ENCODE measurements at regions not wholly inside any gene's neighbourhood (a gene's known extent, or its start where the extent isn't known, plus 50 kb on each side); places are given as distances from the start of the nearest gene placed in this dataset.

DNA sequence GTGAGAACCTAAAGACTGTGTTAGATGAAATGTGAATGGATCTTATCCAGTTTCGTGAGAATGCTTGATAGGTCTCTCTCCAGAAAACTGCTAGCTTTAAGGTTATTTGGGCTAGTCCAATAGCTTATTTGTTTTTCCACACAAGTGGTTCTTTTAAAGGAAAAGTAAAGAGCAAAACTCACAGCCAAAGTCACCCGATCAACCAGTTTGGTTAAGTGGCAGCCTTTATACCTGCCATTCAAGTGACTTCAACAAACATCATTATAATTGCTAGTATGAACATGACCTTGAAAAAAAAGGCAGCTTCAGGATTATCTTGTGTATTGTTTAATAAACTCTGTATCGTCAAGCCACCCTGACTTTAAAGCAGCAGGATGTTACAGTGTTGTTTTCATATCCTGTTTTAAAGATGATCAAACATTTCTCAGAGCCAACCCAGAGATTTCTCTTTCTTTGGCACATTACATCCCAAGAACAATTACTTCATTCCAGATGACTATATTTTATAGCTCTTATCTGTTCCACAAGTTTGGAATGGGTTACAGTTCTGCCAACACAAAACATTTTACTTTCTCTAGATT lies 253.4 kb downstream of the EPHA7 start:
- Histone ChIP-seq H3K4me2 (ENCODE audit: control insufficient read depth, extremely low read depth, insufficient read depth, low read depth, low read length) (no peak overlapping the region), H3K79me2 (ENCODE audit: control insufficient read depth, insufficient read depth, low read length) (no peaks in the 10 kb centered on the region), H2AFZ (ENCODE audit: control insufficient read depth, low read length) (no peak overlapping the region), H3K36me3 (ENCODE audit: control insufficient read depth in 2 of 2, extremely low read depth in 1 of 2, insufficient read depth in 2 of 2, low read length in 2 of 2) (no peaks in the 10 kb centered on the region), H3K4me3 (ENCODE audit: control insufficient read depth in 2 of 3, extremely low read depth in 1 of 3, insufficient read depth in 2 of 3, low read depth in 1 of 3, low read length in 3 of 3) (no peak overlapping the region), H3K27ac (ENCODE audit: control insufficient read depth, insufficient read depth, low read length) (no peak overlapping the region), H3K27me3 (ENCODE audit: control insufficient read depth, extremely low read depth, insufficient read depth, low read length) (no peaks in the 10 kb centered on the region), H3K4me1 (ENCODE audit: control insufficient read depth, extremely low read depth, insufficient read depth, low read length) (no peaks in the 10 kb centered on the region), H4K20me1 (ENCODE audit: control insufficient read depth, extremely low read depth, insufficient read depth, low read length) (no peaks in the 10 kb centered on the region), H3K9me1 (ENCODE audit: control insufficient read depth, extremely low read depth, insufficient read depth, low read length) (no peaks in the 10 kb centered on the region), H3K9ac (ENCODE audit: control insufficient read depth, extremely low read depth, insufficient read depth, low read length) (no peak overlapping the region), H3K9me3 (ENCODE audit: control insufficient read depth, low read depth, low read length) (no peaks in the 10 kb centered on the region)
- FAIRE-seq (no peak), DNase-seq (ENCODE audit: low read depth, low spot score) (no peak)
- dilution Hi-C loops (cut with MboI; ENCODE audit: extremely low pct_ligation_motif_present, low sequenced_read_pairs), result no loop called here
- TF ChIP-seq EZH2 (IDR thresholded peaks at IDR 0.05; ENCODE audit: low read length), result no peak
- TF ChIP-seq, protein P1, sequence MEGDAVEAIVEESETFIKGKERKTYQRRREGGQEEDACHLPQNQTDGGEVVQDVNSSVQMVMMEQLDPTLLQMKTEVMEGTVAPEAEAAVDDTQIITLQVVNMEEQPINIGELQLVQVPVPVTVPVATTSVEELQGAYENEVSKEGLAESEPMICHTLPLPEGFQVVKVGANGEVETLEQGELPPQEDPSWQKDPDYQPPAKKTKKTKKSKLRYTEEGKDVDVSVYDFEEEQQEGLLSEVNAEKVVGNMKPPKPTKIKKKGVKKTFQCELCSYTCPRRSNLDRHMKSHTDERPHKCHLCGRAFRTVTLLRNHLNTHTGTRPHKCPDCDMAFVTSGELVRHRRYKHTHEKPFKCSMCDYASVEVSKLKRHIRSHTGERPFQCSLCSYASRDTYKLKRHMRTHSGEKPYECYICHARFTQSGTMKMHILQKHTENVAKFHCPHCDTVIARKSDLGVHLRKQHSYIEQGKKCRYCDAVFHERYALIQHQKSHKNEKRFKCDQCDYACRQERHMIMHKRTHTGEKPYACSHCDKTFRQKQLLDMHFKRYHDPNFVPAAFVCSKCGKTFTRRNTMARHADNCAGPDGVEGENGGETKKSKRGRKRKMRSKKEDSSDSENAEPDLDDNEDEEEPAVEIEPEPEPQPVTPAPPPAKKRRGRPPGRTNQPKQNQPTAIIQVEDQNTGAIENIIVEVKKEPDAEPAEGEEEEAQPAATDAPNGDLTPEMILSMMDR (optimal IDR thresholded peaks at IDR 0.05 in 1 of 3, IDR thresholded peaks at IDR 0.05 in 1 of 3, conservative IDR thresholded peaks at IDR 0.05 in 1 of 3; ENCODE audit: extremely low read depth in 1 of 3, insufficient read depth in 2 of 3, low read length in 3 of 3), result no peak

DNA sequence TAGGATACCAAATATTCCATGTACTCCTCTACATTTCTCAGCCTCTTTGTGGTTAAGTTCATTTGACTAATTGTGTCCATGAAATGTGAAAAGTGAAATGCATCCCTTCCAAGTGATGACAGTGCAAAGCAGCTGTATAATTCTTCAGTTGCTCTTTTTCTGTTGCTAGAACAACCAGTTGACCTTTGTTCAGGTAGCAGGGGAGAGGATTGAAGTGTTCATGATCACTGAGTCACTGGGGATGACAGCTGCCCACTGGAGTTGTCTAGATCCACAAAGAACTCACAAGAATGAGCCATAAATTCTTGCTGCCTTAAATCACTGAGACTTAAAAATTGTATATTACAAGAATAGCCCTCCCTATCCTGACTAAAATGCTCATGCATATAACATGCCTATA lies 254.6 kb downstream of the EPHA7 start:
- Histone ChIP-seq H3K79me2 (ENCODE audit: control insufficient read depth, insufficient read depth, low read length) (no peaks in the 10 kb centered on the region), H3K36me3 (ENCODE audit: control insufficient read depth in 2 of 2, extremely low read depth in 1 of 2, insufficient read depth in 2 of 2, low read length in 2 of 2) (no peaks in the 10 kb centered on the region), H2AFZ (ENCODE audit: control insufficient read depth, low read length) (no peak overlapping the region), H3K9me3 (ENCODE audit: control insufficient read depth, low read depth, low read length) (no peaks in the 10 kb centered on the region), H3K4me3 (ENCODE audit: control insufficient read depth in 2 of 3, extremely low read depth in 1 of 3, insufficient read depth in 2 of 3, low read depth in 1 of 3, low read length in 3 of 3) (no peak overlapping the region), H3K9ac (ENCODE audit: control insufficient read depth, extremely low read depth, insufficient read depth, low read length) (no peak overlapping the region), H4K20me1 (ENCODE audit: control insufficient read depth, extremely low read depth, insufficient read depth, low read length) (no peaks in the 10 kb centered on the region), H3K4me2 (ENCODE audit: control insufficient read depth, extremely low read depth, insufficient read depth, low read depth, low read length) (no peak overlapping the region), H3K4me1 (ENCODE audit: control insufficient read depth, extremely low read depth, insufficient read depth, low read length) (no peaks in the 10 kb centered on the region), H3K27me3 (ENCODE audit: control insufficient read depth, extremely low read depth, insufficient read depth, low read length) (no peaks in the 10 kb centered on the region), H3K9me1 (ENCODE audit: control insufficient read depth, extremely low read depth, insufficient read depth, low read length) (no peaks in the 10 kb centered on the region), H3K27ac (ENCODE audit: control insufficient read depth, insufficient read depth, low read length) (no peak overlapping the region)
- FAIRE-seq (no peak), DNase-seq (ENCODE audit: low read depth, low spot score) (no peak)
- dilution Hi-C loops (cut with MboI; ENCODE audit: extremely low pct_ligation_motif_present, low sequenced_read_pairs), result no loop called here
- TF ChIP-seq EZH2 (IDR thresholded peaks at IDR 0.05; ENCODE audit: low read length), result no peak
- TF ChIP-seq, protein P1 (optimal IDR thresholded peaks at IDR 0.05 in 1 of 3, IDR thresholded peaks at IDR 0.05 in 1 of 3, conservative IDR thresholded peaks at IDR 0.05 in 1 of 3; ENCODE audit: extremely low read depth in 1 of 3, insufficient read depth in 2 of 3, low read length in 3 of 3), result no peak

Data from keratinocyte (primary cell).